ENCODE measurements at regions not wholly inside any gene's neighbourhood (a gene's known extent, or its start where the extent isn't known, plus 50 kb on each side); places are given as distances from the start of the nearest gene placed in this dataset.
"Not testable (repeated sequence)": the region's sequence is repeated elsewhere in the genome, so short reads cannot be mapped to it uniquely, and the experiment has no call there.

GRCh38 chr14:28308734-28309133 is 457.9 kb upstream of the FOXG1 start:
- FAIRE-seq (no peak), DNase-seq (ENCODE audit: low read depth) (peak; percentile 89)

GRCh38 chr14:28317890-28318675 is 448.5 kb upstream of the FOXG1 start:
- not testable (repeated sequence) for H3K36me3 ChIP-seq (ENCODE audit: control insufficient read depth, insufficient read depth, low read length); FAIRE-seq; H3K27me3 ChIP-seq (ENCODE audit: control insufficient read depth, insufficient read depth, low read length); H3K4me3 ChIP-seq (ENCODE audit: low read depth, low read length); DNase-seq (ENCODE audit: low read depth)

More at GRCh38 chr14:28308734-28309133, 457.9 kb upstream of the FOXG1 start:
- no peak for TF ChIP-seq CTCF (IDR thresholded peaks at IDR 0.05; ENCODE audit: insufficient read depth, low read length, severe bottlenecking)
- Histone ChIP-seq H3K27me3 (ENCODE audit: control insufficient read depth, insufficient read depth, low read length) (no peaks in the 10 kb centered on the region), H3K4me3 (ENCODE audit: low read depth, low read length) (no peak overlapping the region), H3K36me3 (ENCODE audit: control insufficient read depth, insufficient read depth, low read length) (no peaks in the 10 kb centered on the region)

DNA sequence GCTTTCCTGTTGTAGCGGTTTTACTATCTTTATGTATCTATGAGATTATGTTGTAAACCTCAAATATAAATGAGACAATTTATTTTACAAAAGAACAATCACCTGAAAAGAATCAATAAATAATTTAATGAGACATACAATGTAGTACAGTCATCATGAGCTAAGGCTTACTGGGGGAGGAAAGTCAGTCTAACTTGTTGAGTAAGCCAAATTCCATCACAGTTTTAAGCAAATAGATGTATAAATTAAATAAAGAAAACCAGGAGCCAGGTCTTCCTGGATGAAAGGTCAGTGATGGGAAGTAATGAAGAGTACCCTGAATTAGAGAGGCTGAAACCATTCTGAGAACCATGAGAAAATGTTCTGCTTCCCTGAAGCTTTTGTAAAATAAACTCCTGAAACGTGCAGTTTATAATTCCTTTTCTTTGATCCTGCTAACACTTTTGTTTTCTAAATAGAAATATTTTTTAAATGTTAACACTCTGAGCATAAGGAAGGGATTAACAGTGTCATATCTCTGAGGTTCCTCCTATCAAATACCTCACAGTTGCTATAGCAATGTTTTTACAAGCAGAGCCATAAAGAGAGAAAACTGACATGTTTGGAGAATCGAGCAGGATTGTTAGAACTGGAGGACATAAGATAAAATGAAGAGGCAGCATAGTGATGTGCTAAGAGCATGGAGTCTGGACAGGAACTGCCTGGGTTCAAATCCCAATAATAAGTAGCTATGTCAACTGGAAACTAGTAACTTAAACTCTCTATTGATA is 444.9 kb upstream of the FOXG1 start:
- peak; percentile 65 for DNase-seq (ENCODE audit: low read depth)
- Histone ChIP-seq H3K27me3 (ENCODE audit: control insufficient read depth, insufficient read depth, low read length) (no peaks in the 10 kb centered on the region), H3K36me3 (ENCODE audit: control insufficient read depth, insufficient read depth, low read length) (no peaks in the 10 kb centered on the region), H3K4me3 (ENCODE audit: low read depth, low read length) (no peak overlapping the region)
- FAIRE-seq, result no peak
- no peak for TF ChIP-seq CTCF (IDR thresholded peaks at IDR 0.05; ENCODE audit: insufficient read depth, low read length, severe bottlenecking)

- Histone ChIP-seq H3K27me3 (ENCODE audit: control insufficient read depth, insufficient read depth, low read length) (no peaks in the 10 kb centered on the region), H3K36me3 (ENCODE audit: control insufficient read depth, insufficient read depth, low read length) (no peaks in the 10 kb centered on the region), H3K4me3 (ENCODE audit: low read depth, low read length) (no peak overlapping the region)
- no peak for FAIRE-seq
- no peak for TF ChIP-seq CTCF (IDR thresholded peaks at IDR 0.05; ENCODE audit: insufficient read depth, low read length, severe bottlenecking)
- DNase-seq (ENCODE audit: low read depth), result no peak
Measured at GRCh38 chr14:28323366-28323765, 443.2 kb upstream of the FOXG1 start.

DNA sequence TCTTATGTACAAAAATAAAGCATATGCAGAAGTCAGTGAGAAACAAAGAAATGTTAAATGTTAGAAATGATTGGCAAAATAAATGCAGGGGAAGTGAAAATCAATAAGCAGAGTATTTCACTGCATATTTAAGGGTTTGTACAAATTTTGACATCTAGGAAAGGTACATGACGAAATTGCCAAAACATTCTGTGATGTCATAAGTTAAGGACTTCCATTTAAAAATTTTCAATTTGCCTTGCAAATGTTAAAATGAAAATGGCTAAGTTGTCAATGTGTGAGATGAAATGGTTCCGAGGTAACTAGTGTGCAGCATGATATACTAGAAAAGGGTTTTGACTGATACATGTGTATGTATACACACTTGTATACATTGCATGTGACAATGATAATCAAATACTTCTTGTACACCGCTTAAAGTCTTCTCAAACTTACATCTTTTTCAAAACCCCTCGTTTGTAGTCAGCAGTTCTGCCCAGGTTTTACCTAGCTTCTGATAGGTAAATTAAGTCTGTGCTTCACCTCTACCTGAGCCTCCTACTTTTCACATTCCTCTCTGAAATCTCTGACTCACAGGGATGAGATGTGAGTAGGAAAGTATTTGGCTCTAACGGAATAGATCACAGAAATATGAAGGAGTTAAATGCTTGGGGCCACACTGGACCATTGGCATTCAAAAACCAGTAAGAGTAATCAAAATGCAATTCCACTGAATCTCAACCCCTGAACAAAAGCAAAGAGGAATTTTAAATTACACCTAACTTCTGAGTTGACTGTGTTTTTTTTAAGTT is 442.4 kb upstream of the FOXG1 start:
- Histone ChIP-seq H3K36me3 (ENCODE audit: control insufficient read depth, insufficient read depth, low read length) (no peaks in the 10 kb centered on the region), H3K27me3 (ENCODE audit: control insufficient read depth, insufficient read depth, low read length) (no peaks in the 10 kb centered on the region), H3K4me3 (ENCODE audit: low read depth, low read length) (no peak overlapping the region)
- FAIRE-seq (no peak), DNase-seq (ENCODE audit: low read depth) (peak; percentile 28)
- no peak for TF ChIP-seq CTCF (IDR thresholded peaks at IDR 0.05; ENCODE audit: insufficient read depth, low read length, severe bottlenecking)

GRCh38 chr14:28340816-28341215 is 425.8 kb upstream of the FOXG1 start:
- Histone ChIP-seq H3K27me3 (ENCODE audit: control insufficient read depth, insufficient read depth, low read length) (no peaks in the 10 kb centered on the region), H3K36me3 (ENCODE audit: control insufficient read depth, insufficient read depth, low read length) (no peaks in the 10 kb centered on the region), H3K4me3 (ENCODE audit: low read depth, low read length) (no peak overlapping the region)
- no peak for DNase-seq (ENCODE audit: low read depth)
- no peak for TF ChIP-seq CTCF (IDR thresholded peaks at IDR 0.05; ENCODE audit: insufficient read depth, low read length, severe bottlenecking)
- FAIRE-seq, result no peak

Data from bronchial epithelial cell (primary cell).